ENCODE measurements at regions not wholly inside any gene's neighbourhood (a gene's known extent, or its start where the extent isn't known, plus 50 kb on each side); places are given as distances from the start of the nearest gene placed in this dataset.

- Histone ChIP-seq H3K4me3 (ENCODE audit: extremely low read depth in 1 of 4, insufficient read depth in 2 of 4, low read depth in 3 of 4, low read length in 4 of 4) (no peak overlapping the region), H4K20me1 (replicated peaks in 1 of 2; ENCODE audit: control insufficient read depth in 1 of 2, insufficient read depth in 2 of 2, low read length in 2 of 2) (no peaks in the 10 kb centered on the region), H3K14ac (ENCODE audit: insufficient read length) (no peak overlapping the region), H2AFZ (ENCODE audit: low read length) (no peak overlapping the region), H3K23me2 (ENCODE audit: low read depth, low read length) (no peaks in the 10 kb centered on the region), H4K5ac (ENCODE audit: insufficient read length, low read depth, low read length) (no peak overlapping the region), H3K18ac (ENCODE audit: extremely low read depth, low read length) (no peak overlapping the region), H2BK5ac (ENCODE audit: low read depth, low read length) (no peak overlapping the region), H3K4me1 (replicated peaks in 1 of 4; ENCODE audit: control insufficient read depth in 3 of 4, insufficient read depth in 4 of 4, low read length in 3 of 4) (peaks cover 0 to 5% (median under 1%) of the 10 kb centered on the region in 4 experiments; a peak in 4 of 7 replicates), H3K9ac (replicated peaks in 1 of 4; ENCODE audit: extremely low read depth in 1 of 4, low read depth in 3 of 4, low read length in 3 of 4) (no peak overlapping the region), H4K8ac (ENCODE audit: extremely low read depth, insufficient read depth, low read length) (no peak overlapping the region), H3K23ac (ENCODE audit: insufficient read length) (no peak overlapping the region), H3K56ac (replicated peaks; ENCODE audit: insufficient read length, low read depth, low read length) (no peak overlapping the region), H4K91ac (replicated peaks; ENCODE audit: insufficient read length, low read length) (no peak overlapping the region), H3K79me2 (ENCODE audit: control insufficient read depth in 1 of 2, insufficient read depth in 2 of 2, low read length in 2 of 2) (no peaks in the 10 kb centered on the region), H2BK15ac (ENCODE audit: low read length) (no peak overlapping the region), H3K4me2 (ENCODE audit: insufficient read depth in 1 of 2, low read depth in 2 of 2, low read length in 2 of 2) (no peak overlapping the region), H3K27ac (ENCODE audit: low read depth, low read length) (no peak overlapping the region), H3K79me1 (ENCODE audit: low read depth, low read length) (no peaks in the 10 kb centered on the region; the same call in 1 of the 2 replicates), H3K36me3 (ENCODE audit: control insufficient read depth in 2 of 4, insufficient read depth in 4 of 4, low read length in 3 of 4) (no peaks in the 10 kb centered on the region), H3K4ac (replicated peaks; ENCODE audit: insufficient read length, low read depth, low read length) (no peak overlapping the region), H3K27me3 (replicated peaks in 1 of 4; ENCODE audit: control insufficient read depth in 3 of 4, extremely low read depth in 1 of 4, insufficient read depth in 3 of 4, low read length in 3 of 4) (0 out of 7 replicates have a peak, but pooled peaks cover 0 to 2% (median 0%) of the 10 kb centered on the region in 4 experiments), H3K9me3 (ENCODE audit: insufficient read depth in 2 of 2, low read depth in 1 of 2, low read length in 1 of 2) (no peaks in the 10 kb centered on the region), H2AK5ac (ENCODE audit: low read depth, low read length) (no peak overlapping the region), H2BK120ac (replicated peaks; ENCODE audit: low read depth, low read length) (no peak overlapping the region), H2BK12ac (ENCODE audit: low read depth, low read length) (no peak overlapping the region), H2BK20ac (ENCODE audit: low read length) (no peak overlapping the region)
- TF ChIP-seq CBX5 (IDR thresholded peaks at IDR 0.05; ENCODE audit: low read depth, low read length) (no peak), TAF1 (IDR thresholded peaks at IDR 0.05; ENCODE audit: low read depth, low read length) (no peak), SIN3A (conservative IDR thresholded peaks at IDR 0.05 in 1 of 2, IDR thresholded peaks at IDR 0.05 in 1 of 2; ENCODE audit: low read depth in 1 of 2, low read length in 2 of 2) (no peak), POU5F1 (IDR thresholded peaks at IDR 0.05; ENCODE audit: low read depth, low read length) (no peak)
- FAIRE-seq, result no peak
- 92% methylated on average over 1 of the region's 1 CpG; no CpG with 5 or more reads in 1 of the 2 experiments for WGBS, 2 experiments (ENCODE audit: extremely low coverage in 1 of 2, insufficient coverage in 1 of 2, insufficient read length in 1 of 2, insufficient replicate concordance in 2 of 2, low coverage in 1 of 2, low lambda C conversion rate in 2 of 2, missing lambda C conversion rate in 1 of 2)
- ChIA-PET CTCF (ENCODE audit: partially characterized antibody) (interaction anchor here (1.0 to 1.4 kb wide), 3 partner anchors 62 to 650 kb away, joined by 3 read pairs; no protein-coding TSS in a partner anchor), POLR2A (ENCODE audit: partially characterized antibody) (no interaction called here)
- no peak for DNase-seq (ENCODE audit: low read depth in 1 of 2, low spot score in 2 of 2)
These were observed 183.6 kb upstream of the RPL38 start for GRCh38 chr17:74019860-74020259.
